ENCODE measurements at regions not wholly inside any gene's neighbourhood (a gene's known extent, or its start where the extent isn't known, plus 50 kb on each side); places are given as distances from the start of the nearest gene placed in this dataset.
A peak's percentile ranks its signal among the peaks of the same experiment; 100 is the strongest.

- H4K8ac ChIP-seq (ENCODE audit: low read depth in 2 of 2, low read length in 2 of 2): no peak overlapping the region
- no peak overlapping the region for H3K4ac ChIP-seq (ENCODE audit: low read depth, low read length)
- peaks cover 6% of the 10 kb centered on the region for H3K9me3 ChIP-seq (ENCODE audit: control insufficient read depth, insufficient read depth, low read length)
- no peak overlapping the region for H3K9ac ChIP-seq (ENCODE audit: low read depth, low read length)
- H2AFZ ChIP-seq (replicated peaks; ENCODE audit: low read length, poor library complexity): no peak overlapping the region
- no peak overlapping the region for H4K5ac ChIP-seq (ENCODE audit: low read depth, low read length)
- no peaks in the 10 kb centered on the region for H3K9me1 ChIP-seq (ENCODE audit: insufficient read depth, low read length)
- H4K91ac ChIP-seq (ENCODE audit: insufficient read depth, low read depth, low read length): no peak overlapping the region
- H4K20me1 ChIP-seq (ENCODE audit: insufficient read depth, low read length): no peaks in the 10 kb centered on the region
- DNase-seq (peak; percentile 8), ATAC-seq (ENCODE audit: low read depth) (no peak)
- intact Hi-C loops (cut with micrococcal nuclease): no loop called here
- in situ Hi-C loops (cut with MboI; ENCODE audit: low sequenced_read_pairs): no loop called here
- no peak overlapping the region for H2BK5ac ChIP-seq (ENCODE audit: low read depth, low read length, poor library complexity, severe bottlenecking)
- no peak overlapping the region for H3K14ac ChIP-seq (replicated peaks; ENCODE audit: low read depth, low read length)
- H3K4me2 ChIP-seq (ENCODE audit: low read depth, low read length): no peak overlapping the region
- H2BK15ac ChIP-seq (ENCODE audit: low read depth, low read length): no peak overlapping the region
- no peaks in the 10 kb centered on the region for H3K36me3 ChIP-seq (ENCODE audit: control insufficient read depth, insufficient read depth, low read length)
- H2BK20ac ChIP-seq (ENCODE audit: low read depth, low read length): no peak overlapping the region
- WGBS, 2 experiments (ENCODE audit: extremely low coverage in 2 of 2, insufficient read length in 1 of 2): no CpG with 5 or more reads among the region's 4 CpGs
- no peak overlapping the region for H2AK5ac ChIP-seq (ENCODE audit: low read depth, low read length)
- no peak overlapping the region for H2AK9ac ChIP-seq (replicated peaks; ENCODE audit: low read depth, low read length, poor library complexity)
- no TSS peak for BruUV-seq (replicated peaks)
- no peak overlapping the region for H3K18ac ChIP-seq (ENCODE audit: low read depth, low read length)
- no peaks in the 10 kb centered on the region for H3K79me1 ChIP-seq (ENCODE audit: low read depth in 1 of 2, low read length in 2 of 2)
- dilution Hi-C loops (cut with HindIII; ENCODE audit: low sequenced_read_pairs, unreplicated experiment): no loop called here
- H3K27me3 ChIP-seq (ENCODE audit: control insufficient read depth, insufficient read depth, low read length): no peaks in the 10 kb centered on the region
- no peak for TF ChIP-seq FOS (IDR thresholded peaks at IDR 0.05; ENCODE audit: low read depth, low read length)
- no peak for TF ChIP-seq CEBPB (IDR thresholded peaks at IDR 0.05; ENCODE audit: low read depth, low read length)
- TF ChIP-seq, protein P1, sequence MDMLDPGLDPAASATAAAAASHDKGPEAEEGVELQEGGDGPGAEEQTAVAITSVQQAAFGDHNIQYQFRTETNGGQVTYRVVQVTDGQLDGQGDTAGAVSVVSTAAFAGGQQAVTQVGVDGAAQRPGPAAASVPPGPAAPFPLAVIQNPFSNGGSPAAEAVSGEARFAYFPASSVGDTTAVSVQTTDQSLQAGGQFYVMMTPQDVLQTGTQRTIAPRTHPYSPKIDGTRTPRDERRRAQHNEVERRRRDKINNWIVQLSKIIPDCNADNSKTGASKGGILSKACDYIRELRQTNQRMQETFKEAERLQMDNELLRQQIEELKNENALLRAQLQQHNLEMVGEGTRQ (IDR thresholded peaks at IDR 0.05; ENCODE audit: low read depth, low read length): no peak
- no peak for TF ChIP-seq SMC3 (IDR thresholded peaks at IDR 0.05; ENCODE audit: low read depth, low read length)
- TF ChIP-seq, protein P2, sequence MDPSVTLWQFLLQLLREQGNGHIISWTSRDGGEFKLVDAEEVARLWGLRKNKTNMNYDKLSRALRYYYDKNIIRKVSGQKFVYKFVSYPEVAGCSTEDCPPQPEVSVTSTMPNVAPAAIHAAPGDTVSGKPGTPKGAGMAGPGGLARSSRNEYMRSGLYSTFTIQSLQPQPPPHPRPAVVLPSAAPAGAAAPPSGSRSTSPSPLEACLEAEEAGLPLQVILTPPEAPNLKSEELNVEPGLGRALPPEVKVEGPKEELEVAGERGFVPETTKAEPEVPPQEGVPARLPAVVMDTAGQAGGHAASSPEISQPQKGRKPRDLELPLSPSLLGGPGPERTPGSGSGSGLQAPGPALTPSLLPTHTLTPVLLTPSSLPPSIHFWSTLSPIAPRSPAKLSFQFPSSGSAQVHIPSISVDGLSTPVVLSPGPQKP (IDR thresholded peaks at IDR 0.05; ENCODE audit: borderline replicate concordance, low read depth, low read length): no peak
- TF ChIP-seq, protein P3, sequence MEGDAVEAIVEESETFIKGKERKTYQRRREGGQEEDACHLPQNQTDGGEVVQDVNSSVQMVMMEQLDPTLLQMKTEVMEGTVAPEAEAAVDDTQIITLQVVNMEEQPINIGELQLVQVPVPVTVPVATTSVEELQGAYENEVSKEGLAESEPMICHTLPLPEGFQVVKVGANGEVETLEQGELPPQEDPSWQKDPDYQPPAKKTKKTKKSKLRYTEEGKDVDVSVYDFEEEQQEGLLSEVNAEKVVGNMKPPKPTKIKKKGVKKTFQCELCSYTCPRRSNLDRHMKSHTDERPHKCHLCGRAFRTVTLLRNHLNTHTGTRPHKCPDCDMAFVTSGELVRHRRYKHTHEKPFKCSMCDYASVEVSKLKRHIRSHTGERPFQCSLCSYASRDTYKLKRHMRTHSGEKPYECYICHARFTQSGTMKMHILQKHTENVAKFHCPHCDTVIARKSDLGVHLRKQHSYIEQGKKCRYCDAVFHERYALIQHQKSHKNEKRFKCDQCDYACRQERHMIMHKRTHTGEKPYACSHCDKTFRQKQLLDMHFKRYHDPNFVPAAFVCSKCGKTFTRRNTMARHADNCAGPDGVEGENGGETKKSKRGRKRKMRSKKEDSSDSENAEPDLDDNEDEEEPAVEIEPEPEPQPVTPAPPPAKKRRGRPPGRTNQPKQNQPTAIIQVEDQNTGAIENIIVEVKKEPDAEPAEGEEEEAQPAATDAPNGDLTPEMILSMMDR (conservative IDR thresholded peaks at IDR 0.05; ENCODE audit: low read depth, low read length): no peak
- TF ChIP-seq POLR2A (IDR thresholded peaks at IDR 0.05; ENCODE audit: low read depth, low read length): no peak
- TF ChIP-seq MXI1 (IDR thresholded peaks at IDR 0.05; ENCODE audit: borderline replicate concordance, low read depth, low read length): no peak
- no peak for TF ChIP-seq RCOR1 (IDR thresholded peaks at IDR 0.05; ENCODE audit: insufficient replicate concordance, low read length)
- no peak for TF ChIP-seq CHD1 (IDR thresholded peaks at IDR 0.05; ENCODE audit: low read depth, low read length)
- no peak for TF ChIP-seq MAFK (IDR thresholded peaks at IDR 0.05; ENCODE audit: low read depth, low read length)
- H2BK120ac ChIP-seq (ENCODE audit: low read depth, low read length): no peak overlapping the region
- no peak overlapping the region for H3K23ac ChIP-seq (ENCODE audit: low read depth, low read length)
- no peaks in the 10 kb centered on the region for H3K4me1 ChIP-seq (ENCODE audit: control insufficient read depth, insufficient read depth, low read length)
- H3K4me3 ChIP-seq (ENCODE audit: insufficient read depth, low read depth, low read length): no peak overlapping the region
- H3K27ac ChIP-seq (ENCODE audit: insufficient read depth, low read length): no peak overlapping the region
- ChIA-PET CTCF (no interaction called here), POLR2A (ENCODE audit: unreplicated experiment) (no interaction called here)
- H3K56ac ChIP-seq (ENCODE audit: extremely low read depth, insufficient read depth, low read length): no peak overlapping the region
These were observed 168.8 kb downstream of the TXNL1 start for GRCh38 chr18:56469582-56469981.

All from IMR-90 (cell line).